B cell (primary cell): ENCODE measurements at regions not wholly inside any gene's neighbourhood (a gene's known extent, or its start where the extent isn't known, plus 50 kb on each side); places are given as distances from the start of the nearest gene placed in this dataset.

ENCODE experiments used
- ATAC-seq: fragments of 200-7000 bp; cut with Tn5 transposase; one replicate; pipeline ENCODE4 v1.10.0; 2021; ENCODE audit warnings: low read depth, mild to moderate bottlenecking, moderate number of reproducible peaks, moderate library complexity
- CTCF ChIA-PET: fragments of 350-600 bp; sonication (Branson Sonifier 250); formaldehyde crosslinking; loops from one replicate; lab custom pipeline; 2021; ENCODE audit warnings: antibody characterized with exemption, inconsistent platforms; lab: Charles Lee
- POLR2A ChIA-PET: fragments of 350-600 bp; sonication (Branson Sonifier 250); formaldehyde crosslinking; loops from one replicate; lab custom pipeline; 2021; ENCODE audit warnings: antibody characterized with exemption; lab: Charles Lee
- DNase-seq: peaks from one replicate; pipeline ENCODE4 v3.0.0; 2013
- H2AFZ ChIP-seq: 2 replicates; pipeline ENCODE4 v1.6.1; 2012; ENCODE audit warnings: mild to moderate bottlenecking, low read depth, low read length; ENCODE audit not compliant: insufficient read depth, poor library complexity, severe bottlenecking
- H3K27ac ChIP-seq, 2 donors: 1 replicate in 1 of 2; 2 replicates in 1 of 2; pipeline ENCODE4 v1.5.1; 2012 to 2013; ENCODE audit warnings: low read length in 2 of 2, mild to moderate bottlenecking in 2 of 2, moderate library complexity in 1 of 2
- H3K27me3 ChIP-seq, 4 experiments: fragments of 200-600 bp in 1 of 4; sonication (generic) in 1 of 4; replicated peaks in 1 of 4; 1 replicate in 2 of 4; 2 replicates in 2 of 4; pipeline versions ENCODE4 v1.6.1 to v1.7.0; 2013 to 2016; ENCODE audit warnings: low read length in 3 of 4, mild to moderate bottlenecking in 2 of 4, mixed read lengths in 1 of 4, moderate library complexity in 1 of 4; ENCODE audit not compliant: insufficient read depth in 4 of 4, control insufficient read depth in 3 of 4; ENCODE audit errors: control extremely low read depth in 1 of 4
- H3K36me3 ChIP-seq, 2 experiments: replicated peaks in 1 of 2; 1 replicate in 1 of 2; 2 replicates in 1 of 2; pipeline versions ENCODE4 v1.6.1 to v1.7.1; 2013; ENCODE audit warnings: low read length in 1 of 2; ENCODE audit not compliant: insufficient read depth in 2 of 2, control insufficient read depth in 1 of 2; ENCODE audit errors: control extremely low read depth in 1 of 2, extremely low read depth in 1 of 2
- H3K4me1 ChIP-seq, 2 donors: fragments of 200-600 bp in 1 of 2; sonication (generic) in 1 of 2; 1 replicate in 1 of 2; 2 replicates in 1 of 2; pipeline versions ENCODE4 v1.5.1 to v1.6.1; 2013 to 2017; ENCODE audit warnings: low read length in 2 of 2; ENCODE audit not compliant: control insufficient read depth in 2 of 2, insufficient read depth in 2 of 2
- H3K4me2 ChIP-seq: replicated peaks from 2 replicates; pipeline ENCODE3; 2012; ENCODE audit warnings: mild to moderate bottlenecking, low read depth, low read length; ENCODE audit not compliant: poor library complexity, severe bottlenecking
- H3K4me3 ChIP-seq, 5 experiments: fragments of 200-600 bp in 1 of 5; sonication (generic) in 1 of 5; 1 replicate in 3 of 5; 2 replicates in 2 of 5; pipeline versions ENCODE4 v1.5.1 to v1.7.0; 2011 to 2016; ENCODE audit warnings: low read length in 4 of 5, mild to moderate bottlenecking in 4 of 5, low read depth in 2 of 5, control low read depth in 1 of 5, moderate library complexity in 1 of 5; ENCODE audit not compliant: insufficient read depth in 1 of 5; ENCODE audit errors: control extremely low read depth in 1 of 5, extremely low read depth in 1 of 5
- H3K79me2 ChIP-seq: fragments of 200-600 bp; sonication (generic); one replicate; pipeline ENCODE4 v1.6.0; 2016; ENCODE audit warnings: low read length; ENCODE audit not compliant: control insufficient read depth, insufficient read depth
- H3K9ac ChIP-seq: fragments of 200-600 bp; sonication (generic); 2 replicates; pipeline ENCODE4 v1.6.1; 2017; ENCODE audit warnings: mild to moderate bottlenecking, low read length, moderate library complexity
- H3K9me3 ChIP-seq, 3 donors: one replicate each; pipeline versions ENCODE4 v1.6.1 to v1.7.1; 2013; ENCODE audit warnings: low read length in 2 of 3; ENCODE audit not compliant: control insufficient read depth in 2 of 3, insufficient read depth in 1 of 3; ENCODE audit errors: control extremely low read depth in 1 of 3
- H4K20me1 ChIP-seq: 2 replicates; pipeline ENCODE4 v1.6.0; 2012; ENCODE audit warnings: mild to moderate bottlenecking, low read length; ENCODE audit not compliant: insufficient read depth, control insufficient read depth, poor library complexity, severe bottlenecking
- H3K27ac Mint-ChIP-seq: one replicate; pipeline ENCODE4 v1.8.0; 2021; ENCODE audit warnings: mixed read lengths
- H3K27me3 Mint-ChIP-seq: one replicate; pipeline ENCODE4 v1.8.0; 2021; ENCODE audit warnings: mixed read lengths
- H3K4me1 Mint-ChIP-seq: one replicate; pipeline ENCODE4 v1.8.0; 2021; ENCODE audit warnings: mixed read lengths
- H3K4me3 Mint-ChIP-seq: one replicate; pipeline ENCODE4 v1.8.0; 2021; ENCODE audit warnings: mixed read lengths
- H3K9me3 Mint-ChIP-seq: one replicate; pipeline ENCODE4 v1.8.0; 2022; ENCODE audit warnings: mixed read lengths; ENCODE audit not compliant: insufficient read depth
- EZH2 ChIP-seq: IDR thresholded peaks from 2 replicates; pipeline ENCODE4 v1.6.1; 2012; ENCODE audit warnings: borderline replicate concordance, low read depth, mild to moderate bottlenecking, moderate library complexity, low read length; ENCODE audit not compliant: insufficient read depth, poor library complexity, severe bottlenecking
- WGBS: methylation state at CpG from one replicate; pipeline ENCODE4 v1.1.5; 2013; ENCODE audit warnings: missing lambda C conversion rate; ENCODE audit not compliant: insufficient coverage; 5-methylcytosine and 5-hydroxymethylcytosine counted together
- intact Hi-C: fragments of 100-400 bp; cut with micrococcal nuclease; formaldehyde crosslinking; loops from one replicate; pipeline ENCODE4 v1.10.0; 2022
- TF ChIP-seq, protein P1 (sequence below): fragments of 200-600 bp; IDR thresholded peaks from one replicate; pipeline ENCODE4 v1.8.0; 2022; ENCODE audit warnings: antibody characterized with exemption, mild to moderate bottlenecking

DNA sequence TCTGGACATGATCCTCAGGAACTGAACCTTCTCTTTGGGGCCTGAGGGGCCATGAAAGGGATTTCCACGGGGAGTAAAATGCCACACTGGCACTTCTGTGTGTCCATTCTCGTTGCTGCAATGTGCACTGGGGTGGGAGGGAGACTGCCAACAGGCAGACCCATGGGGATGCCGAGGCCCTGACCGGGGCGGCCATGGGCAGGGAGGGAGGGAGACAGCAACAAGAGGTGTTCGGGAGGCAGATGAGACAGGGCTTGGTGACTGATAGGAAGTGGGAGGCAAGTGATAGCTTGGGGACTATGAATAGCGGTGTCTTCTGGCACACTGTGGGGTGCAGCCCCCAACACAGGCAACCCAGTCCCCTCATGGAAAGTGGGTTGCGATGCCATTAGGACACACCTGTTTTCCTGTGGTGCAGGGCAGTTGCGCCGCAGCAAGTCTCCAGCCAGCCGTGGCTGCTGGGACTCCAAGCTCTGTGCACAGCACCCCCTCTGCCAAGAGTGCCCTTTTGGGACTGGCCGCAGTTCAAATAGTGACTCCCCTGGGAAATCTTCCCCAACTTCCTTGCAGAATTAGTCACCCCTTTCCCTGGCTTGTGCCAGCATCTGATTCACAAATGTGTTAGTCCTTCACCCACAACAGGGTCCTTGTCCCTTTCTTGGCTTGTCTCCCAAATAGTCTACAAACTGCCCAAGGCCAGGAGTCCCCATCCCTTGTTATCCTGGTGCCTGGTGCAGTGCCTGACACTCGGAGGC lies 88.8 kb downstream of the CHST1 start:
- intact Hi-C loops, result no loop called here
- Mint-ChIP-seq H3K4me1 (no peaks in the 10 kb centered on the region), H3K27me3 (peaks cover 48% of the 10 kb centered on the region), H3K27ac (no peak overlapping the region), H3K4me3 (no peak overlapping the region), H3K9me3 (no peaks in the 10 kb centered on the region)
- CTCF ChIA-PET, result no interaction called here
- no peak for ATAC-seq
- Histone ChIP-seq H3K4me1 (no peaks in the 10 kb centered on the region), H3K36me3 (no peaks in the 10 kb centered on the region), H3K79me2 (no peaks in the 10 kb centered on the region), H3K9me3 (peaks cover 0 to 3% (median 0%) of the 10 kb centered on the region in 3 donors), H2AFZ (no peak overlapping the region), H3K27me3 (peaks cover 0 to 13% (median 0%) of the 10 kb centered on the region in 4 experiments), H3K4me3 (no peak overlapping the region), H4K20me1 (no peaks in the 10 kb centered on the region), H3K27ac (no peak overlapping the region), H3K9ac (no peak overlapping the region), H3K4me2 (no peak overlapping the region)
- 79% methylated on average over 13 of the region's 13 CpGs for WGBS
- POLR2A ChIA-PET, result no interaction called here
- no peak for DNase-seq
- TF ChIP-seq, protein P1, sequence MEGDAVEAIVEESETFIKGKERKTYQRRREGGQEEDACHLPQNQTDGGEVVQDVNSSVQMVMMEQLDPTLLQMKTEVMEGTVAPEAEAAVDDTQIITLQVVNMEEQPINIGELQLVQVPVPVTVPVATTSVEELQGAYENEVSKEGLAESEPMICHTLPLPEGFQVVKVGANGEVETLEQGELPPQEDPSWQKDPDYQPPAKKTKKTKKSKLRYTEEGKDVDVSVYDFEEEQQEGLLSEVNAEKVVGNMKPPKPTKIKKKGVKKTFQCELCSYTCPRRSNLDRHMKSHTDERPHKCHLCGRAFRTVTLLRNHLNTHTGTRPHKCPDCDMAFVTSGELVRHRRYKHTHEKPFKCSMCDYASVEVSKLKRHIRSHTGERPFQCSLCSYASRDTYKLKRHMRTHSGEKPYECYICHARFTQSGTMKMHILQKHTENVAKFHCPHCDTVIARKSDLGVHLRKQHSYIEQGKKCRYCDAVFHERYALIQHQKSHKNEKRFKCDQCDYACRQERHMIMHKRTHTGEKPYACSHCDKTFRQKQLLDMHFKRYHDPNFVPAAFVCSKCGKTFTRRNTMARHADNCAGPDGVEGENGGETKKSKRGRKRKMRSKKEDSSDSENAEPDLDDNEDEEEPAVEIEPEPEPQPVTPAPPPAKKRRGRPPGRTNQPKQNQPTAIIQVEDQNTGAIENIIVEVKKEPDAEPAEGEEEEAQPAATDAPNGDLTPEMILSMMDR, result no peak
- TF ChIP-seq EZH2, result no peak

DNA sequence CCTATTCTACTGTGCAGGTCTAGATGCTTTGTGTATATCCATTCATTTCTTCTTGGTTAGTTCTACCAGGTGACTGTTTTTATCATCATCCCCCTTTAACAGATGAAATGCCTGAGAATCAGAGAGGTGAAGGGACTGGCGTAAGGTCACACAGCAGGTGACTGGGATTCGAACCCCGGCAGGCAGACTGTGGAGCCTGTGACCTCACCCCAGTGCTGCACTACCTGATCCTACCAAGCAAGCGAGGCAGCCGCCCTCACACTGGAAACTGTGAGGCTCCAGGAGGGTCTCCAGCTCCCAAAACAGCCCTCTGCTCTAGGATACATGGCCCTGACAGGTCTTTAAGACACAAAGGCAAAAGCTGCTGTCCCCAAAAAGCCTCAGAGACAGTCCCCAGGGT lies 91.7 kb downstream of the CHST1 start:
- Histone ChIP-seq H3K27me3 (peaks cover 0 to 5% (median 0%) of the 10 kb centered on the region in 4 experiments), H3K4me3 (no peak overlapping the region), H3K9me3 (peaks cover 0 to 3% (median 0%) of the 10 kb centered on the region in 3 donors), H3K4me1 (no peaks in the 10 kb centered on the region), H4K20me1 (no peaks in the 10 kb centered on the region), H3K36me3 (no peaks in the 10 kb centered on the region), H3K27ac (no peak overlapping the region), H3K79me2 (no peaks in the 10 kb centered on the region), H3K9ac (no peak overlapping the region), H2AFZ (no peak overlapping the region), H3K4me2 (no peak overlapping the region)
- H3K4me3 Mint-ChIP-seq, result no peak overlapping the region
- no peak overlapping the region for H3K27ac Mint-ChIP-seq
- TF ChIP-seq, protein P1, result no peak
- TF ChIP-seq EZH2, result no peak
- no peaks in the 10 kb centered on the region for H3K4me1 Mint-ChIP-seq
- ATAC-seq (no peak), DNase-seq (no peak)
- H3K27me3 Mint-ChIP-seq, result peaks cover 37% of the 10 kb centered on the region
- CTCF ChIA-PET, result no interaction called here
- POLR2A ChIA-PET, result no interaction called here
- 81% methylated on average over 4 of the region's 5 CpGs for WGBS
- H3K9me3 Mint-ChIP-seq, result no peaks in the 10 kb centered on the region
- intact Hi-C loops, result no loop called here
